GM19025 (cell line): ENCODE measurements at regions not wholly inside any gene's neighbourhood (a gene's known extent, or its start where the extent isn't known, plus 50 kb on each side); places are given as distances from the start of the nearest gene placed in this dataset.
A peak's percentile ranks its signal among the peaks of the same experiment; 100 is the strongest.

Source experiments
- ATAC-seq: cut with Tn5 transposase; IDR thresholded peaks from one replicate; pipeline ENCODE4 v1.9.1; 2021; ENCODE audit warnings: mild to moderate bottlenecking, low read depth, moderate library complexity; ENCODE audit not compliant: unreplicated experiment

- ATAC-seq = peak; percentile 70
Measured at GRCh38 chr11:130636722-130637464, 188.4 kb downstream of the ADAMTS15 start.

GRCh38 chr11:130637566-130637965 lies 189.1 kb downstream of the ADAMTS15 start:
- ATAC-seq = no peak

GRCh38 chr11:130638033-130638432 lies 189.6 kb downstream of the ADAMTS15 start:
- no peak for ATAC-seq

GRCh38 chr11:130638624-130639023 lies 190.2 kb downstream of the ADAMTS15 start:
- no peak for ATAC-seq

- no peak for ATAC-seq
Measured at GRCh38 chr11:130639369-130639768, 190.9 kb downstream of the ADAMTS15 start.

- ATAC-seq = no peak
Measured at GRCh38 chr11:130640526-130640925, 192.1 kb downstream of the ADAMTS15 start.

GRCh38 chr11:130641876-130642275 lies 193.4 kb downstream of the ADAMTS15 start:
- ATAC-seq = no peak

GRCh38 chr11:130642994-130643393 lies 194.5 kb downstream of the ADAMTS15 start:
- ATAC-seq = no peak

GRCh38 chr11:130644187-130644586 lies 195.7 kb downstream of the ADAMTS15 start:
- ATAC-seq = no peak

GRCh38 chr11:130645164-130645842 lies 196.9 kb downstream of the ADAMTS15 start:
- ATAC-seq = no peak

GRCh38 chr11:130645843-130646197 lies 197.4 kb downstream of the ADAMTS15 start:
- ATAC-seq = no peak

- ATAC-seq = no peak
Measured at GRCh38 chr11:130646881-130647280, 198.4 kb downstream of the ADAMTS15 start.

- no peak for ATAC-seq
Measured at GRCh38 chr11:130647371-130647770, 198.9 kb downstream of the ADAMTS15 start.

GRCh38 chr11:130649801-130650200 lies 201.4 kb downstream of the ADAMTS15 start:
- ATAC-seq = no peak

- no peak for ATAC-seq
Measured at GRCh38 chr11:130650456-130651030, 202.1 kb downstream of the ADAMTS15 start.

GRCh38 chr11:130651066-130651855 lies 202.8 kb downstream of the ADAMTS15 start:
- ATAC-seq = no peak

GRCh38 chr11:130652671-130653335 lies 204.4 kb downstream of the ADAMTS15 start:
- no peak for ATAC-seq

- no peak for ATAC-seq
Measured at GRCh38 chr11:130653838-130654636, 205.6 kb downstream of the ADAMTS15 start.

GRCh38 chr11:130655300-130655699 lies 206.9 kb downstream of the ADAMTS15 start:
- ATAC-seq = no peak
